HG03060 (cell line): ENCODE measurements at regions not wholly inside any gene's neighbourhood (a gene's known extent, or its start where the extent isn't known, plus 50 kb on each side); places are given as distances from the start of the nearest gene placed in this dataset.

Source experiments
- ATAC-seq: cut with Tn5 transposase; IDR thresholded peaks from one replicate; pipeline ENCODE4 v1.9.1; 2021; ENCODE audit warnings: low read depth, moderate number of reproducible peaks; ENCODE audit not compliant: unreplicated experiment

DNA sequence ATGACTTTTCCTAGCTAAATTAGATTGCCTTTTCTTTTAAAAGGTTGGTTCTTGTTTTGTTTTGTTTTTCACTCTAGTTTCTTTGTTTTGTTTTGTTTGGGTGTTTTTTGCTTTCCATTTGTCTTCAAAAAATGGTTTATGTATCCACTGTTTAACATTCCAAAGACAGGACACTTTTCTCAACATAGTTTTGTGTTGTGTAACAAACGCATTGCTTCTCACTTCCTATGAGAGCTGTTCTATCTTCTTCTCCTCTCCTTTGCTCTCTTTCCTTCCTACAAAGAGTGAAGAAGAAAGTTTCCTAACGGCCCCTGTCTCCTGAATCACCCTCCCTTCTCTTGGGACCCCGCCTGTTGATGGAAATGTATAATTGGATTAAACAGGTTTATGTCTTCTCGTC, 539.7 kb downstream of the ACTL7B start:
- ATAC-seq, result no peak

DNA sequence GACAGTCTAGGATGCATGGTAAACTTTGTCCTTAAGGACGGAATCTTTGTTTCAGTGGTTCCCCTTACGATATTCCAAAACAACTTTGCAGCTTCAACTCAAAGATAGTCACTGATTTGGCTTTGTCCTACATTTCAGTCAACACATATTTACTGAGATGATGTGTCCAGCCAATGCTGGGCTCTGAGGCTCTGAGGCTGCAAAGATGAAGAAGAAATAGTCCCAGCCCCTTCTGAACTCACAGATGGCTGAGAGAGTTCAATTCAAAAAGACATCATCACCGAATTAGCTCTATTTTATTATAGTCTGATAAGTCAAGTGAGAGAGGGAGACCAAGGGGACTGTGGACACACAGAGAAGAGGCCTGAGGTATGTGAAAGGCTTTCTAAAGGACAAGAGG, 544.0 kb downstream of the ACTL7B start:
- no peak for ATAC-seq

DNA sequence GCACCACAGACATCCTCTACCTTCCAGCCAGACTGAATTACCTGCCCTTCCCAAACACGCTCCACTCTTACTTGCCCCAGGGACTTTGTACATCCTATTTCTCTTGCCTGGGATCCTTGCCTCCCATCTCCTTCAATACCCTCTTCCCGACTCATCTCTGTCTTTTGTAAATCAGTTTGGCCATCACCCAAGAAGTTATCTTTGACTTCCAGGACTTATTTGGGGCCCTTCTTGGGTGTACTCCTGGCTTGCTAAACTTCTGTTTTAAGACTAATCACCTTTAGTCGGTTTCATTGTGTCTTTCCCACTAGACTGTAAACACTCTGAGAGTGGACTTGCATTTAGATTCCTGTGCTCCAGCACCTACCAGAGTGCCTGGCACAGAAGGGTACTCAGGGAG, 545.6 kb downstream of the ACTL7B start:
- no peak for ATAC-seq

DNA sequence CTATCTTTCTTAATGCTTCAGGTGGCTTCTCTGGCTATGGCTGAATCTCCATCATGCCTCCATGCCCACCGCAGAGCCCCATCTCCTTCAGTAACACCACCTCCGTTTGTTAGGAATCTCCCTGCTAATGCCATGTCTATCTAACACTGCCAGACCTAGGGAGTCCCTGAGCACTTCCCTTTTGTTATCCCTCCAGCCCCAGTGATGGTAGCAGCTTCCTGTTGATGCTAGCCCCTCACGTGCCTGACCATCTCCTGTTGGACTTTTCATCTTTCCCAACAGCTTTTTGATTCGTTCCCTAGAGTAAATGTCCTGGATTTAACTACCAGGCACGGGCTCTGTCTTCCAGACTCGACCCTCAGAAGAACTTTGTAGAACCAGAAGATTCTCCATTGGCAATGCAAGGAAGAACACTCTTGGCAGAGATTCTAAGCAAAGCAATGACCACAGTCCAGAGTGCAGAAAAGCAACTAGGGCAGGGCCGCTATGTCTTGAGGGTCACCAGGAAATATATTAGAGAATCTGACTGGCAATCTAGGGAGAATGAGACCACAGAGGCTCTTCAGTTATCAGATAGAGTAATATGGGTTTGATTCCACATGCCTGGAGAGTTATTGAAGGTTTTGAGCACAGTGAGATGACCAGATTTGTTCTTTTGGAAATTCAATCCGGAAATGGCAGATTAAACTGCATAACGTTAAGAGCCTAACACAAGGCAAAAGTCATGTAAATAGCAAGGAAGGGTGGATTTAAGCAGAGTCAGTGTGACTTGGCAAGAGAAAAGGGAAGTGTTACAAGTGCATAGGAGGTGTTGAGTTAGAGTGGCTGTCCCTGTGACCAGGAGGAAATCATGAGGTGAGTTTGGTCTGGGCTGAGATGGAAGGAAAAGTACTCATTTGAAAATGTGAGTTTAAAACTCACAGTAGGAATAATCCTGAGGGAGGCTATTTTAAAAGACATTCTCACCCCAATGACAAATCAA, 555.2 kb downstream of the ACTL7B start:
- no peak for ATAC-seq

DNA sequence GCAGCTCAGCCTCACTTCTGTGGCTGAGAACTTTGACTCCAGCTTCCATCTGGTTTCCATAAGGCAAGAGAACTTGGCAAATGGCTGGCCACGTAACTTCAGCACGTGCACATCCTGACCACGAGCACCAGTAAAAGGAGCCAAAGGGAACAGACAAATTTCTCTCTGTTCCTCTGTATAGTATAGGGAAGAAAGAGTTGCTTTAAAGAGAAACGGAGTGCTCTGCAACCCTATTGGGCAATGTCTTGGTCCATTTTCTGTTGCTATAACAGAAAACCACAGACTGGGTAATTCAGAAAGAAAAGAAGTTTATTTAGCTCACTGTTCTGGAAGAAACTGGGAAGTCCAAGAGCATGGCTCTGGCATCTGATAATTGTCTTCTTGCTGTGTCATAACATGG, 558.7 kb downstream of the ACTL7B start:
- no peak for ATAC-seq

DNA sequence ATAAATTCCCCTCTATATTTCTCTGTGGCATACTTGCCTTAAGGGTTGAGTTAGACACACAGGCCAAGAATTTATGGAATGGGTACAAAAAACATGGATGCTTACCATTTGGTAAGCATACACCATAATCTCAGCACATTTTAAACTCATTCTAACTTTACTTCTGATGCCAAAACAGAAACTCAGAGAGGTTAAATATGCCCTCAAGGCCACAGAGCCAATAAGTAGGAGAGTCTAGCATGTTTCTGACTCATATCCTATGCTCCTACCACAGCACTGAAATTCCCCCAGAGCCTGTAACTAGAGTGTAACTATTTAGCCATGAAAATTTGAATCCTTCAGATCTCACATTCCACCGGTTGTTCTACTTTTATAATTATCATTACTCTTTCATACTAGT, 559.7 kb downstream of the ACTL7B start:
- ATAC-seq, result no peak

DNA sequence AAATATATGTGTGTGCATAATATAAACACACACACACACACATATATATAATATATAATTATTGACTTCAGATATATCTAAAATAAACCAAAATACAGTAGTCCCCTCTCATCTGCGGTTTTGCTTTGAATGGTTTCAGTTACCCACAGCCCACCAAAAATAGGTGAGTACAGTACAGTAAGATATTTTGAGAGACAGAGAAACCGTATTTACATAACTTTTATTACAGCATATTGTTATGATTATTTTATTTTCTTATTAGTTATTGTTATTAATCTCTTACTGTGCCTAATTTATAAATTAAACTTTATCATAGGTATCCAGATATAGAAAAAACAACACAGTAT, 564.2 kb downstream of the ACTL7B start:
- no peak for ATAC-seq

DNA sequence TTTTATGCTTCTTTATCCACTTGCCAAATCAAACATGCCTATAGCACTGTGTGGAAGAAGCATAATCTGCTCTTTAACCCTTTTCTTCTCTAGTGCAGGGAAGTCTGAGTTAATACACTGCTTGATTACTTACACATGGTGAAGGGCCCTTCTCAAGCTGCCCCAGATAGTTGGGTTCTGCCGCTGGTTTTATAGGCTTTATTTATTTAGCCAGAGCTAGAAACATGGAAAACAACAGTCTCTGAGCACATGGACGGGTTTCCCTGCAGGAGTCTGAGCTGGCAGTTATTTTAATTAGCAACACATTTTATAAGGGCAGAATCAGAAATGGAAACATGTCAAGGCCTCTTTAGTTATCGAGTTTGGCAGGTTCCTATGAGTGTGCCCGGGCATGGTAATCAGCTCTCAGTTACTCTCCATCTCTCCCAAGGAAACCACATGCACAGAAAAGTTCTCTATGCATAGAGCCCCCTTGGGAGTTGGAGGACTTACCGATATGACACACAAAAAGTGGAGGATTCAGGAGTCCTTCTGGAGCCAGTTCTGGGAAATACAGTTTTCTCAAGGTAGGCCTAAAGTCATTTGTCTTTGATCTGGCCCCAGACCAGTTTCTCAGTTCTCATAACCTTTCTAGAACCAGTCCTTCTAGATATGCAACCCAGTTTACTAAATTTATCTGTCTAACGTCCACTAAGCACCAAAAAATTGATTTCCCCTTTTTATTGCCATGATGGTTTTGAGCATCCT, 564.8 kb downstream of the ACTL7B start:
- ATAC-seq, result no peak

DNA sequence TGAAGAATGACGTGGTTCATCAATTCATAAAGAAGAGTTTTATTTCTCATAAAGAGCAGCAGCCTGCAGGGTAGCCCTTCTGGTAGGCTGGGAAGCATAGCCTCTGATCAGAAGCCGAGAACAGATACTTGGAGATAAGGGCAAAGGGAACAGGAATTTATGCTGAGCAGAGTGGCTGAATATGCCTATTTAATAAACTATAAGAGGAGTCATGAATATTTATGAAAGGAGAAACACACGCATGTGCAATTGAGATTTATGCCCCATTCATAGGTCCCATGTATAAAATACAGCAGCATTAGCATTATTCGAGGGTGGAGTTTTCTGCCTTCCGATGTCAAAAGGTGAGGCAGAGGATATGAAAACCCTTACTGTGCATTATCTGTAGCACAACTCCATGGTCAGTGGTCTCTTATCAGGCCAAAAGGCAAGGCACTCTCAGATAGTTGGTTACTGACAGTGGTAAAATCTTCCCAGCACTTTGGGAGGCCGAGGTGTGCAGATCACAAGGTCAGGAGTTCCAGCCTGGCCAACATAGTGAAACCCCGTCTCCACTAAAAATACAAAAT, 569.1 kb downstream of the ACTL7B start:
- no peak for ATAC-seq

DNA sequence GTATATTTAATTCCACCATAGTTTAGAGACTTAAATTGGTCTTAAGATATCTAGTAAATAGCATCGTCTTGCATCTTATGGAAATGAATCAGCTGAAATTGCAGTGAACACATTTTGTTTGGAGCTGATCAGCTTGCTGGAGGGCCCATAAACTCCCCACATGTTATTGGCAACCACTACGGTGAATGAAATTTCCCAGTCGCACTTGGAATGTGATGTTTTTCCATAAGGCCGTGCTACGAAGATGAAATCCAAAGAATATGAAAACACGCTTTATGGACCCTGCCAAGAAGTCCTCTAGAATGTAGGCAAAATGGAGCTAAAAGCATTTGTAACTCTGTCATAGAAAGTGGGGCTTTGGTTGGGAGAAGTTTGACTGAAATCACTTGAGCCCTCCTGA, 572.1 kb downstream of the ACTL7B start:
- ATAC-seq, result no peak

DNA sequence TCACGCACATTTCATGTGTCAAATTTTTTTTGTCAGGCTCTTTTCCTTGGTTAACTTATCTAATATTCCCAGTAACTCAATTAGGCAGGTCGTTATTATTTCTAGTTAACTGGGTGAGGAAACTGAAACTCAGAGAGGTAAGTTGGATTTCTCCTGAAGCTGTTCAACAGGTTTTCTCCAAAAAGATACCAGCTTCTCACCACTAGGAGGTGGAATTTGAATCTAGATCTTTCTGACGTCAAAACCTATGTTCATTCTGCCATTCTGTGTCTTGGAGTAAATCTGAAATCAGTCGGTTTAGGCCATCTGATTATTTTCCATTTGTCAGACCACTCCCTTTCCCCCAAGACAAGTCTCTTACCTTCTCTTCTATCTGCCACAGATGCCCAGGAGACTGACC, 572.9 kb downstream of the ACTL7B start:
- ATAC-seq, result no peak

DNA sequence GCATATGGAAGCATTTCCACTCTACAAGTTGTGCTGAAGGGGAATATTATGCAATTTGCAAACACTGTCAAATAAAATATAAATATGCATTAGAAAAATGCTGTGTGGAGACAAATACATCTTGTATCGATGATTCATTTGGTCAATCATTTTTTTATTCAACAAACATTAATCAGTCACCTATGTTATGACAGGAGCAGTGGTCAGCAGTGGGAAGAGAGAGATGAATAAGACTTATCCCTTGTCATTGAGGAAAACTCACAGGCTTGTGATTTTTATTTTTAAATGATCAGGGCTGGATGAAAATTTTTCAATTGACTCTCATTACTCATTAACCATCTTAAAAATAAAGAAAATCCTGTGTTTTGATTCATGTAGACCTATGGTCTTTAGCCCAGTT, 574.1 kb downstream of the ACTL7B start:
- ATAC-seq, result no peak

DNA sequence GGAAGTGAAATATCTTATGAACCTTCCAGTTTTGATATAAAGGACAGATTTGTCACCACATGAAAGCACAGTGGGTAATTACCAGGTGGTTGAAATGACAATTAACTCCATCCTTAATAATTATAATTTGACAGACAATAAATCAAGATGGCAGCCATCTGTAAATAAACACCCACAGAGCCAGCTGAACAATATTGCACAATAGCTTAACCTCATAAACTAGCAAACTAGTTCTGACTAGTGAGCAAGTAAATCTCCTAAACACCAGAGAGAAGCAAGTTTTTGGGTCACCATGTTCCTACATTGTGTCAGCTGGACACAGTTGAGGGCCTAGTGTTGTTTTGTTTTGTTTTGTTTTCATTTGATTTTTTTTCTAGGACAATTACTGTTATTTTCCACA, 577.4 kb downstream of the ACTL7B start:
- no peak for ATAC-seq

DNA sequence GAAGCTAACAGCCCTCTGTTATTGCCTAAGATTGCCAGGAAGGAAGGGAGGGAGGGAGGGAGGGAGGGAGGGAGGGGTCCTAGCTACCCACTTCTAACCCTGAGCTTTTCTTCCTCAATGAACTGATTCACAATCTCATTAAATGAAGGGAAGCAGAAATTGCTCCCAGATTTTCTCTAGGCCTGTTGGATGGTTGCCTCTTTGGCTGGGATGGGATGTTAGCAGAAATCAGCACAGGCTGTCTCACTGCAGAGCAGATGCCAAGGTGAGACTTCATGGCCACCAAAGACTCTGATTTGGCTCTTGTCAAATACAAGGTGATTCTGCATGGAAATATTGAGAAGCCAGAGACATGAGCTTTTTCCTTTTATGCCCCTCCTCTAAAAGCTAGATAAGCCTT, 578.6 kb downstream of the ACTL7B start:
- no peak for ATAC-seq

DNA sequence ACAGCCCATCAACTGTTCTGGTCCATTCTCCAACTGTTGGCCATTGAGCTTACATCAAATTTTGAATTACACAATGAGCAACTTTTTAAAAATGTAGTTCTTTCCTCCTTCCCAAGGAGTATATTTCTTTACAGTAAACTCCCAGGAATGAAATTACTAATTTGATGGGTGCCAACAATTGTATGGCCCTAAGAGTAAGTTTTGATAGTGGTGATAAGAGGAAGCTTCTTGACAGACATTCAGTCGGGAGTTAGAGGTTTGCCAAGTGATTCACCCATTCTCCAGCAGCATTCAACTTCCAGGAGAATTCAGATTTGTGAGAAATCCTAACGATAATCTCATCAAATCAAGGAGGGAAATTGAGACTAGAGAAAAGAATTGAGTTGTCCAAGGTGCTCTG, 579.9 kb downstream of the ACTL7B start:
- no peak for ATAC-seq

DNA sequence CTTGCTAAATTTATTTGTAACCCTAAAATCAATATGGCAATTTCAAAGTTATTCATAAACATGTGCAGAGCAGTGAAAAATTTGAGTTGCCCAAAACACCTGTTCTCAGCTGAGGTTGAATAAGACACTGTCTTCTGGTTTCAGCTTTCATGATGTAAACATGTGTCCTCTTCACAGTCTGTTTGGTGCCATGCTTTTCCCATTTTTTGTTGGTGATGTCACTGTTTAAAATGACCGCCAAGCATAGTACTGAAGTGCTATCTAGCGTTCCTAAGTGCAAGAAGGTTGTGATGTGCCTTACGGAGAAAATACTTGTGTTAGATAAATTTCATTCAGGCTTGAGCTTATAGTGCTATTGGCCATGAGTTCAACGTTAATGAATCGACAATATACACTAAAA, 580.8 kb downstream of the ACTL7B start:
- no peak for ATAC-seq

DNA sequence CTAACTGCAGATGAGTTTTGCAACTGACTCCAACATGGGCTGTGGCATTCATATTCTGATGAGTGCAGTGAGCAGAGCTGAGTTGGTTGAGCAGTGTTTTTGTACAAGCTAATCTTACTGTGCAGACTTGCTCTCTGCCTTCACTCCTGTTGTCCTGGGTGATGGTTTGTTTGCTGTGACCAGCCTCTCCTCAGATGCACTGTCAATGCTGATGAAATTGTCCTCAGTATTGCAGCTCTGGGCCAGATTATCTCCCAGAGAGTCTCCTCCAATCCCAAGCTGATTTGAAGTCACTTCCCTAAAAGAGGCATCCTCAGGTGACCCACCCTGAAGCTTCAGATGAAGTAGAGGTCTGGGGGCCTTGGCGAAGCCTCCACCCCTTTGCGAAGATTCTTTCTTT, 581.8 kb downstream of the ACTL7B start:
- no peak for ATAC-seq

DNA sequence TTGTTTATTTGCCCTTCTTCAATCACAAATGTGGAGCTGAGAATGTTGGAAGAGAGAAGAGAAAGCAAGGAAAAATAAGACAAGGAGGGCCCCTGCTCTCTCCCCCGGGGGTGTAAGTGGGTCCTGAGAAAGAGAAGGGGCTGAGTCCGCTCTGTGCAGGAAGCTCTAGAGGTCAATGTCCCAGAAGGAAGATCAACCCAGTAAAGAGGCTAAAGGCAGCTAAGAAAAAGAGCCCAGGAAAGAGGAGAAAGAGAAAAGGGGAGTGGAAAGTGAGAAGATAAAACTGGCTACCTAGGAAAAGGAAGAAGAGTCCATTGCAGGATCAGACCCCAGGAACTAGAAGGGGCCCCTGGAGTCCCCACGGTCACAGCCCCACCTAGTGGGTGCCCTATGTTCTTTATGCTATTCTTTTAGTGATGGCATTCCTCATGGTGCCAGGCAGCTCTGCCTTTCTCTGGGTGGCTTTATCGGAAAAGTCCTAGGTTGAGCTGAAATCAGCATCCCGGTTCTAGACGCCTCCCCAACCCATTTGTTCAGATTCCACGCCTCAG, 583.4 kb downstream of the ACTL7B start:
- ATAC-seq, result no peak

DNA sequence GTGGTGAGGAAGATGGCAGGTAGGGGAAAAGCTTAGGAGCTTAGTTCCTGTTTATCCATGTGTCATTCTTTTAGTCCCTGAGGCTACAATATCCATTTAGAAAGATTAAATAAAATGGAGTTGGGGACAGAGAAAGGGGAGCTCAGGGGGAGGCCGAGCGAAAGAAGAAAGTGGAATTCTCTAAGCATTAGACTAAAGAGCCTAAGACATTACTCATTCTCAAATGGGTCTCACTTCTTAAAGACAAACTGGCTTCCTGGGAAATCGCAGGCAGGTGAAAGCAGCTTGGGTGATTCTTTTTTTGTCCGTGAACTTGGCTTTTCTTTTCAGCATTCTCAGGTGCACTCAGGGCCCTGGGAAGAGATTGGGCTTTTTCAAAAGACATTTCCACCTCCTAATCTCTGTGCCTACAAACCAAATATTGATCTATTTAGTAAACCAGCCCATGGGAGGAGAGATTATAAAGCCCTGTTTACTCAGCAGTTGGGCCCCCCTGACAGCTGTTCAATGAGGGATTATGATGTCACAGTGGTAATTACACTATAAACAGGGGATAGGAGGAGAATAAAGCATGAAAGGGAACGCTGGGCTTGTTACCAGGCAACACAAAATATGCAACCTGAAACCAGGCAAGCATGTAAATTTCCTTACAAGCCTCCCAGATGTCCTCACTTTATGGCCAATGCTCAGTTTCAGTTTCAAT, 584.0 kb downstream of the ACTL7B start:
- no peak for ATAC-seq

DNA sequence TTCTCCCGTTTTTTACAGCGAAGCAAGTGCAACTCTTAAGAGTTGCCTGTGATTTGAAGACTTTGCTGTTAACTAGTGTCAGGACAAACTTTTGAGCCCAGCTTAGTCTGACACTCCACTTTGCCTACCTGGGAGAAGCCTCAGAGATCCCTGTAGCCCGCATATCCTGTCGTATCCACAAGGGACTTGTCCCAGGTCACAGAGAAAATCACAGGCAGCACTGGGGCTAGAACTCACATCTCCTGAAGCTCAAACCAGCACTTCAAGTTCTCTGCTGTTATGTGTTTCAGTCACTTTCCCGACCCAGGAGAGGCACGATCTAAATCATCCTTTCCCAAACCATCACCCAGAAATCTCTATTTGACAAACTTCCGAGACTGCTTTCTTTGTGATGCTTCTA, 584.5 kb downstream of the ACTL7B start:
- ATAC-seq, result no peak

DNA sequence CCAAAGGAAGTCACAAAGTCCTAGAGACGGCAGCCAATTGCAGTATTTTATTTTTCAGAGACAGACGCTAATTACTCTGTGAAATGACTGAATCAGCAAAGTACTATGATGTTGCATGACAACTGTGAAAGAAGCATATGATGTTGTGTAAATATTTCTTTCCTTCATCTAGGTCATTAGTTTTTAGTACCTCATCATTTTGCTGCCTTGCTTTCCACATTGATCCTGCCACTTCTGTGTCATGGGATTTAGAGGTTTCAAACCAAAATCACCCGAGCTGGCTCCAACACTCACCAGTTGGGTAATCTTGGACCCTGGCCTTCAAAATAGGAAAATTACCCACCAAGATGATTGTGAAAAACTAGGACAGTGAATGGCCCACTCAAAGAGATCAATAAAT, 585.2 kb downstream of the ACTL7B start:
- ATAC-seq, result no peak
